Activated CD8-positive, alpha-beta memory T cell treated with anti-CD3 and anti-CD28 coated beads, Interleukin-2, amount 10 ng/mL, durations not matched to agents 7 days and 5 days (primary cell): ENCODE measurements at regions not wholly inside any gene's neighbourhood (a gene's known extent, or its start where the extent isn't known, plus 50 kb on each side); places are given as distances from the start of the nearest gene placed in this dataset.

Source experiments
- ATAC-seq: fragments of 150-1000 bp; cut with Tn5 transposase; one replicate; pipeline ENCODE4 v1.10.0; 2021; ENCODE audit warnings: moderate library complexity
- CTCF ChIA-PET: fragments of 350-600 bp; sonication (Branson Sonifier 250); formaldehyde crosslinking; loops from one replicate; lab custom pipeline; 2021; ENCODE audit warnings: antibody characterized with exemption; lab: Charles Lee
- DNase-seq: peaks from one replicate; pipeline ENCODE4 v3.0.0-alpha.2; 2020
- H3K27ac Mint-ChIP-seq: one replicate; pipeline ENCODE4 v1.8.0; 2021; ENCODE audit warnings: mild to moderate bottlenecking, mixed read lengths
- H3K27me3 Mint-ChIP-seq: one replicate; pipeline ENCODE4 v1.8.0; 2021; ENCODE audit warnings: mixed read lengths
- H3K36me3 Mint-ChIP-seq: one replicate; pipeline ENCODE4 v1.8.0; 2021; ENCODE audit warnings: mild to moderate bottlenecking, mixed read lengths
- H3K4me1 Mint-ChIP-seq: one replicate; pipeline ENCODE4 v1.8.0; 2021; ENCODE audit warnings: mixed read lengths
- H3K4me3 Mint-ChIP-seq: one replicate; pipeline ENCODE4 v1.8.0; 2021; ENCODE audit warnings: mild to moderate bottlenecking, moderate library complexity, mixed read lengths
- H3K9me3 Mint-ChIP-seq: one replicate; pipeline ENCODE4 v1.8.0; 2022; ENCODE audit warnings: low read depth, mixed read lengths

DNA sequence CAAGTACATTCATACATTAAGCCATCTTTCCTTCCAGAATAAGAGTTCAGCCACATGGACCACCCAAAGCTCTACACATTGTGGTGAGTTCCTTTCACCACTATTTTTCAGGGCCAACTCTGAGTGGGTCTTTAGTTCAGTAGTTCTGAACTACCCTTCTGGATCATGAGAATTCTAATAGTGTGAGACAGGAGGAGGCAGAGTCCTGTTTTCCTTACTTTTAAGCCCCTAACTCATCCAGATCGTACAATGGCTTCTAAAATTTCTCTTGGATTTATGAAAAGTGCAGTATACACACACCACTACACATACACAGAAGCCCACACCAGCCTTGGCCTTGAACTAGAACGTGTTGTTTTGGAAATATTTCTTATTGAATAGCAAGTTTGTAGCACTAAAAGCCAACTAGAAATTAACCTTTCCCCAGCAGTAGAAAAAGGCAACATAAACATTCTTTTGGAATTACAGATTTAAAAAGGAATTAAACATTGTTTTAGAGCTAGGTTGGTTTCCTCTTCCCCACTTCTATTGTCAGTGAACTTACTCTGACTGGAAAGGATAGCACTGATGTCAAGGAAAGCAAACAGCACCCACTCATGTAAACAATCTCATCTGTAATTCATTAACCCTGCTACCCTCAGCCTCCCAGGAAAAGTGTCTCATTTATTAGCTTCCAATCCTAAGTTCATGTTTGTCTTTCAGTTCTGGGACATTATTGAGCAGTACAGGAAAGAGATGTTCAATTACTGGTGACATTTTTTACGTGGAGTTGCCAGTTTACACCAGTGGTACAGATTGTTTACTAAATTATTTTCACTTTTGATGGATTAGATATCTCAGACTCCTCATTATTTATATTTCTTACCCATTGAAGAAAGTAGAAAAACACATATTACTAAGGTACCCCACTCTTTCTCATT, 95.7 kb upstream of the AGTR1 start:
- no peak for DNase-seq
- H3K36me3 Mint-ChIP-seq: no peaks in the 10 kb centered on the region
- no peak overlapping the region for H3K27ac Mint-ChIP-seq
- CTCF ChIA-PET: no interaction called here
- H3K4me1 Mint-ChIP-seq: no peaks in the 10 kb centered on the region
- no peaks in the 10 kb centered on the region for H3K27me3 Mint-ChIP-seq
- ATAC-seq: no peak
- H3K4me3 Mint-ChIP-seq: no peak overlapping the region
- no peaks in the 10 kb centered on the region for H3K9me3 Mint-ChIP-seq

DNA sequence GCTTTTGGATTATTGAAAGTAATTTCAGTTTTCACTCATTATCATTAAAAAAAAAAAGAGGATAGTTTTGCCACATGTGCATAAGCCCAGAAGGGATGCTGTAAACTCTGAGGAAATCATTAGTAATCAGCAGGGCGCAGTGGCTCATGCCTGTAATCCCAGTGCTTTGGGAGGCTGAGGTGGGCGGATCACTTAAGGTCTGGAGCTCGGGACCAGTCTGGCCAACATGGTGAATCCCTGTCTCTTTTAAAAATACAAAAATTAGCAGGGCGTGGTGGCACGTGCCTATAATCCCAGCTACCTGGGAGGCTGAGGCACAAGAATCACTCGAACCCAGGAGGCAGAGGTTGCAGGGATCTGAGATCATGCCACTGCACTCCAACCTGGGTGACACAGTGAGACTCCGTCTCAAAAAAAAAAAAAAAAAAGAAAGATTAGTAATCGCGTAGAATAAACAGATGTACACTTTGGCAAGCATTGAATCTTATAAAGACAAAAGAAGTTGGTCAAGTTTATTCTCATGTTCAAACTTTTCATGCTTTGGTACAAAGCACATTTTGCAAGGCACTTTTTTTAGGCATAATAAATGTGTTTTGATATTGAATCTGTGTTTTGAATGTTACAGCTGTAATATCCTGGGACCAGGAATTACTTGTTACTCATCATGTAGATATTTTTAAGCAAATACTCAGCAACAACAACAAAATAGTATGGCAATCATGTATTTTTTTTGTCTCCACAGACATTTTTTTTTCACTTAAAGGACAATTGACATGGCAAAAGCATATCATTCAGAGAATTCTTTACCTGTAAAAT, 93.2 kb upstream of the AGTR1 start:
- CTCF ChIA-PET: no interaction called here
- no peak overlapping the region for H3K4me3 Mint-ChIP-seq
- no peak overlapping the region for H3K27ac Mint-ChIP-seq
- H3K27me3 Mint-ChIP-seq: no peaks in the 10 kb centered on the region
- ATAC-seq (no peak), DNase-seq (no peak)
- no peaks in the 10 kb centered on the region for H3K36me3 Mint-ChIP-seq
- no peaks in the 10 kb centered on the region for H3K9me3 Mint-ChIP-seq
- H3K4me1 Mint-ChIP-seq: no peaks in the 10 kb centered on the region

DNA sequence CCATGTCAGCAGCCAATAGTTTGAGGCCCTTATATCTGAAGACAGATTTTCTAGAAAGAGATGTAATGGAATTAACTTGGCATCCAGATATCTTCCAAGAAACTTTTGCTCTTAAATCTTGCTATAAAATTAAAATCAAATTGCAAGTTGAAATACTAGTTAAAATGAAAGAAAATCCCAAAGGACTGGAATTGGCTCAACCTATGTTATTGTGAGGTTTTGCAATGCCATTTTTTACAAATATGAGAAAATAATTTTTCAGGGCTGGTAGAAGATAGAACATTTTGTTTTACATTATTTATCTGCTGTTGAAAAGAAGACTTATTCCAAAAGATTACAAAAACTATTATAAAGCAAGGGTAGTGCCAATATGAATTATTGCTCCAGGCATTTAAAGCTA, 92.2 kb upstream of the AGTR1 start:
- no peaks in the 10 kb centered on the region for H3K9me3 Mint-ChIP-seq
- no peaks in the 10 kb centered on the region for H3K27me3 Mint-ChIP-seq
- DNase-seq: no peak
- H3K36me3 Mint-ChIP-seq: no peaks in the 10 kb centered on the region
- ATAC-seq: no peak
- no peak overlapping the region for H3K27ac Mint-ChIP-seq
- H3K4me3 Mint-ChIP-seq: no peak overlapping the region
- no peaks in the 10 kb centered on the region for H3K4me1 Mint-ChIP-seq
- CTCF ChIA-PET: no interaction called here

DNA sequence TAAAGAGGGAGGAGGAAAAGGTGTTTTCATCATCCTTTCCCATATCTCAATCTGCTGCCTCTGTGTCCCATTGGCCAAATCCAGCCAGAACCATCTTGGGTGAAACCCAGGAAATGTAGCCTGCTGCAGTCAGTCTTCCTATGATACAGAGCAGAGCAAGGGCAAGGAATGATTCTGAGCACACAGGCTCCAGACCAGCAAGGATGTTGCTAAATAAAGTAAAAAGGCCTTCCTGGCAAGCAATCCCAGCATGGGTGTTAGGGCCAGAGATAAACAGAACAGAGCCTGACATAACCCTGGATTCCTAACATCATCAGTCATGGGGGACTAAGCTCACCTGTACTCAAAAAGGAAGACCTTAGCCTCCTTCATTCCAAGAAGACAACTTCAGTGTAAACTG, 90.7 kb upstream of the AGTR1 start:
- Mint-ChIP-seq H3K4me3 (no peak overlapping the region), H3K4me1 (no peaks in the 10 kb centered on the region), H3K9me3 (no peaks in the 10 kb centered on the region), H3K36me3 (no peaks in the 10 kb centered on the region), H3K27ac (no peak overlapping the region), H3K27me3 (no peaks in the 10 kb centered on the region)
- no peak for ATAC-seq
- CTCF ChIA-PET: no interaction called here
- no peak for DNase-seq

DNA sequence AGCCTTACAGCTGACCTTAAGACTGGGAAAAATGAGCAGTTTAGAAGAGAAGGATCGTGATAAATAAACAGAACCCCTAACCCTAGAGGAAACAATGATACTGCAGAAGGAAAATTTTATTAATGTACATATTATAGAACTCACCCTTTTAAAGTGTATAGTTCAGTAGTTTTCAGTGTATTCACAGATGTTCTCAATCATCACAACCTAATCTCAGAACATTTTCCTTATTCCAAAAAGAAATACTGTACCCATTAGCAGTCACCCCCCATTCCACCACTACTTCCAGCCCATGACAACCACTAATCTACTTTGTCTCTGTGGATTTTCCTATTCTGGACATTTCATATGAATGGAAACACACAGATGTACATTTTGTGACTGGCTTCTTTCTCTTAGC, 90.2 kb upstream of the AGTR1 start:
- Mint-ChIP-seq H3K27me3 (no peaks in the 10 kb centered on the region), H3K4me1 (no peaks in the 10 kb centered on the region), H3K27ac (no peak overlapping the region), H3K9me3 (no peaks in the 10 kb centered on the region), H3K4me3 (no peak overlapping the region), H3K36me3 (no peaks in the 10 kb centered on the region)
- ATAC-seq (no peak), DNase-seq (no peak)
- CTCF ChIA-PET: no interaction called here

DNA sequence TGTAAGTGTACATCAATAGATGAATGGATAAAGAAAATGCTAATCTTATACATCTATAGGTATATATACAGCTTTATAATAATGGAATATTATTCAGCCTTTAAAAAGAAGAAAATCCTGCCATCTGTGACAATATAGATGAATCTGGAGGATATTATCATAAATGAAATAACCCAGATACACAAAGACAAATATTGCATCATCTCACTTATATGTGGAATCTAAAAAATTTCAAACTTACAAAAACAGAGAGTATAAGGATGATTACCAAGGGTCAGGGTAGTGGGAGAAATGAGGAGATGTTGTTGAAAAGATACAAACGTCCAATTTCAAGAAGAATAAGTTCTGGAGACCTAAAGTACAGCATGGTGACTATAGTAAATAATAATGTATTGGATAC, 85.4 kb upstream of the AGTR1 start:
- DNase-seq (no peak), ATAC-seq (no peak)
- CTCF ChIA-PET: no interaction called here
- Mint-ChIP-seq H3K4me3 (no peak overlapping the region), H3K4me1 (no peaks in the 10 kb centered on the region), H3K9me3 (no peaks in the 10 kb centered on the region), H3K27ac (no peak overlapping the region), H3K27me3 (no peaks in the 10 kb centered on the region), H3K36me3 (no peaks in the 10 kb centered on the region)

DNA sequence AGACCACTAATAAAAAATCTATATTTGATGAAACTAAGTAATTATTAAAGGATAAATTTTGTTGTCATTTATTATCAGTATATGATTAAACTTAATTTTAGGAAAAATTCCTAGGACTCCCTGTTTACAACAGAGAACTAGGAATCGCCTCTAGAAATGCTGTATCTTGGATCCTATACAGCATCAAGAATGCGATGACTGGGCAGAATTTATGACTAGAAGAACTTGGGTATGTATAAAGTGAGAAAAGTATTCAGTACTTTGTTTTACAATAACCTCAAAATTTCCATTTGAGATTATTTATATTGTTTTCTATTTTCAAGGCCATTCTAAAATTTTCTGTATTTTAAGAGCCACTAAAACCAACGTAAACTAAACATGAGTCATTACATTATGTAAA, 82.3 kb upstream of the AGTR1 start:
- no peak overlapping the region for H3K4me3 Mint-ChIP-seq
- H3K27ac Mint-ChIP-seq: no peak overlapping the region
- no peak for DNase-seq
- H3K9me3 Mint-ChIP-seq: no peaks in the 10 kb centered on the region
- no peaks in the 10 kb centered on the region for H3K36me3 Mint-ChIP-seq
- no peaks in the 10 kb centered on the region for H3K27me3 Mint-ChIP-seq
- CTCF ChIA-PET: no interaction called here
- no peaks in the 10 kb centered on the region for H3K4me1 Mint-ChIP-seq
- ATAC-seq: no peak

DNA sequence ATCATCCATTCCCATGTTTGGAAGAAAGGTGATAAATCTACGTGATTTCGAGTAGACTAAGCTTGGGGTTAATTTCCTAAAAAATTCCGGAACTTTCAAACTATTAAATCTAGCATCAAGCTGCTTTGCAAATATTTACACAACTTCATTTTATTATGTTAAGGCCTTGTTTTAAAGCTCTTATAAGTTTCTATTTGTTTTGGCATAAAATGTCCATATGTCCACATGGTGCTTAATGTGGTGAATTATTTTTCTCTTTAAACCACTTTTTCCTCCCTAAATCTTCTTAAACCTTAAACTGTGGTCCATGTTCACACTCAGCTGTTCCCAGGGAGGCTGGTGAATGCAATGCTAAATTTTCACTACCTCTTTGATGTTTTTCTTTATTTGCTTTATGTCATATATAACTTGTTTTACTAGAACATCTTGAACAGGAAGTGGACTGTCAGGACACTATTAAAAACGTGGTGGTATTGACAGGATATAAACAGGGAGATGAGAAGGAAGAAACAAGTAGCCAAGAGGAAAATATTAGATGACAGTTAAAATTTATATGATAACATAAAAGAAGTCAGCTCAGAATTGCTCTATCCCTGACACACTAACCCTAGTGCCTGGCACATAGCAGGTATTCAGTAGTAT, 72.5 kb upstream of the AGTR1 start:
- Mint-ChIP-seq H3K27me3 (no peaks in the 10 kb centered on the region), H3K36me3 (no peaks in the 10 kb centered on the region), H3K4me3 (no peak overlapping the region), H3K4me1 (no peaks in the 10 kb centered on the region), H3K9me3 (peaks cover 4% of the 10 kb centered on the region), H3K27ac (no peak overlapping the region)
- DNase-seq (no peak), ATAC-seq (no peak)
- CTCF ChIA-PET: no interaction called here

DNA sequence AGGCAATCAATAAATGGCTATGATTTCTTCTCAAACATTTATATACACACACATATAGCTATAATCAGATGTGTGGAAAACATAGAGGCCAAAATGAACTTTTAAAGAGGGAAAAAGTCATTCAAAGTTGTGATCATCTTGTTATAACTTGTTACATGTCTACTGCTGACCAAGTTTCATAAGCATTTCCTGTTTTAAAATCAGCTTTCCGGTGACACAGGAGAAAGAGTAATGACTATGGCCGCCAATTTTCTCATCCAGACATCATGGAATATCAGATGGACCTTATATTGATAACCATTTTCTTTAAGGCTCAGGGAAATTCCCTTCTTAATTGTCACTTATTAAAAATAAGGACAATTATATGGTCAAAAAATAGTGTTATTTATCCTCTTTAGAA, 71.7 kb upstream of the AGTR1 start:
- H3K27ac Mint-ChIP-seq: no peak overlapping the region
- H3K9me3 Mint-ChIP-seq: peaks cover 4% of the 10 kb centered on the region

DNA sequence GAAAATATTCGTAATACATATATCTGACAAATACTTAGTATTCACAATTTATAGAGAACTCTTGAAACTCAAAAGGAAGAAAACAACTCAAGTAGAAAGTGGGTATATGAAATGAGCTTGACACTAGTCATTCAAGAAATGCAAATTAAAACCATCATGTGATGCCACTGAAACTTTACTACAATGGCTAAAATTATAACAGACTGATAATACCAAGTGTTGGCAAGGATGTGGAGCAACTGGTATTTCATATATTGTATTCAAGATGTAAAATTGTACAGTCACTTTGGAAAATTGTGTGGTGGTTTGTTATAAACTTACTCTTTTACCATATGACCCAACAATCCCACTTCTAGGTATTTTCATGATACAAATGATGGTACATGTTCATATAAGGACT, 68.7 kb upstream of the AGTR1 start:
- no peak overlapping the region for H3K4me3 Mint-ChIP-seq
- H3K27ac Mint-ChIP-seq: no peak overlapping the region
- H3K4me1 Mint-ChIP-seq: no peaks in the 10 kb centered on the region
- CTCF ChIA-PET: no interaction called here
- ATAC-seq: no peak
- H3K36me3 Mint-ChIP-seq: no peaks in the 10 kb centered on the region
- no peaks in the 10 kb centered on the region for H3K27me3 Mint-ChIP-seq
- DNase-seq: no peak
- peaks cover 4% of the 10 kb centered on the region for H3K9me3 Mint-ChIP-seq

More for the DNA sequence above, 71.7 kb upstream of the AGTR1 start:
- Mint-ChIP-seq H3K4me3 (no peak overlapping the region), H3K36me3 (no peaks in the 10 kb centered on the region), H3K4me1 (no peaks in the 10 kb centered on the region), H3K27me3 (no peaks in the 10 kb centered on the region)
- DNase-seq (no peak), ATAC-seq (no peak)
- CTCF ChIA-PET: no interaction called here

DNA sequence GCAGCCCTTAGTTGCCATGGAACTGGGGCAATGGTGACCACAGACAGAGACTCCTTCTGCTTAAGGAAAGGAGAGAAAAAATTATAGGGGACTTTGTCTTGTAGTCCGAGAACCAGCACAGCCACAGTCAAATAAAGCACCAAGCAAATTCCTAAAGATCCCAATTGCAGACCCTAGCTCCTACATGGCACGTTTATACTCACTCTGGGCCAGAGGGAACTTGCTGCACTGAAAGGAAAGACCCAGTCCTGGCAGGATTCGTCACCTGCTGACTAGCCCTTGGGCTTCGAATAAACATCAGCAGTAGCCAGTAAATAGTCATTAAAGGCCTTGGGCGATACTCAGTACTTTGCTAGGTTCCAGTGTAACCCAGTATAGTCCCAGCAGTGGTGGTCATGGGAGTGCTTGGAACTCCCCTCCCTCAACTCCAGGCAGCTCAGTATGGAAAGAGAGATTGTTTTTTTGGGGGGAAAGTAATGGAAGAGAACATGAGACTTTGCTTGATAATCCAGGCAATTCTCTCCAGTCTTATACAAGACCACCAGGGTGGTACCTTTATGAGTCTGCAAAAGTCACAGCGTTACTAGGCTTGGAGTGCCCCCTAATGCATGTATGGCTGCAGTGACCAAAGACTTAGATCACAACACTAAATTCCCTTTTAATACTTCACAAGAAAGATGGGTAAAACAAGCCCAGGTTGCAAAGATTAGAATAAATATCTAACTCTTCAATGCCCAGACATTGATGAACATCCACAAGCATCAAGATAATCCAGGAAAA, 66.4 kb upstream of the AGTR1 start:
- DNase-seq (no peak), ATAC-seq (no peak)
- Mint-ChIP-seq H3K4me1 (no peaks in the 10 kb centered on the region), H3K9me3 (peaks cover 4% of the 10 kb centered on the region), H3K27ac (no peak overlapping the region), H3K27me3 (no peaks in the 10 kb centered on the region), H3K4me3 (no peak overlapping the region), H3K36me3 (no peaks in the 10 kb centered on the region)
- CTCF ChIA-PET: no interaction called here

DNA sequence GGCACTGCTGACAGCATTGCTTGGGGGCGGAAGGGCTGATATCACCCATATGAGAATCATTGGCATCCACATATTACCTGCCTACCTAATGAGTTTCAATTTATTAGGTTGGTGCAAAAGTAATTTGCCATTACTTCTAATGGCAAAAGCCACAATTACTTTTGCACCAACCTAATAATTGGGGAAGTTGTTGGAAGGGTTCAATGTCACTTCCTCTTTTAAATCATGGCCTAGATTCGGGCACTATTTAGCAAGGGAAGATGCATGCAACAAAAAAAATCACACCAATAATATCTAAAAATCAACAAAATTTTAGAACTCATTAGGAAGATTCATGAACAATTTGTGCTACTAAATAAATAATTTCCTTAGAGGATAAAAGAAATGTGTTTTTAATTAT, 56.0 kb upstream of the AGTR1 start:
- no peak overlapping the region for H3K4me3 Mint-ChIP-seq
- no peak for DNase-seq
- no peaks in the 10 kb centered on the region for H3K36me3 Mint-ChIP-seq
- CTCF ChIA-PET: no interaction called here
- no peaks in the 10 kb centered on the region for H3K27me3 Mint-ChIP-seq
- H3K9me3 Mint-ChIP-seq: peaks cover 2% of the 10 kb centered on the region
- no peak overlapping the region for H3K27ac Mint-ChIP-seq
- H3K4me1 Mint-ChIP-seq: no peaks in the 10 kb centered on the region
- ATAC-seq: no peak

DNA sequence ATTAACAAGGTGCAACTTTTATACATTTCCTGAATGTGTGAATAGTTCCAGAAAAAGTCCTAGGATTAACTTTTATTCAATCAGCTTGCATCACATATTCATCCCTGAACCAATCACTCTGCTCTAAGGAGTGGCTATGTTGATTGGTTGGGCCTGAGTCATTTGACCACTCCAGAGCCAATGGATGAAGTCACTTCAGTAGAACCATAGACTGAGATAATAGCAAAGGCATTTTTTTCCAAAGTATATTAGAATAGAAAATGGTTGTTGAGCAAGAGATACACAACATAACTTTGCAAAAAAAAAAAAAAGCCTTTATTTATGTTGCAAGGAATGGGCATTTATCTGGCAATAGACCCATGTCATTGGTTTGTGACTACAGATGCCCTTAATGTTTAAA, 55.5 kb upstream of the AGTR1 start:
- DNase-seq (no peak), ATAC-seq (no peak)
- Mint-ChIP-seq H3K27ac (no peak overlapping the region), H3K9me3 (peaks cover 2% of the 10 kb centered on the region), H3K27me3 (no peaks in the 10 kb centered on the region), H3K4me3 (no peak overlapping the region), H3K36me3 (no peaks in the 10 kb centered on the region), H3K4me1 (no peaks in the 10 kb centered on the region)
- CTCF ChIA-PET: interaction anchor here (0.6 kb wide), 1 partner anchor 616 kb away, joined by 3 read pairs; no protein-coding TSS in a partner anchor
